ENCODE measurements at regions not wholly inside any gene's neighbourhood (a gene's known extent, or its start where the extent isn't known, plus 50 kb on each side); places are given as distances from the start of the nearest gene placed in this dataset.

DNA sequence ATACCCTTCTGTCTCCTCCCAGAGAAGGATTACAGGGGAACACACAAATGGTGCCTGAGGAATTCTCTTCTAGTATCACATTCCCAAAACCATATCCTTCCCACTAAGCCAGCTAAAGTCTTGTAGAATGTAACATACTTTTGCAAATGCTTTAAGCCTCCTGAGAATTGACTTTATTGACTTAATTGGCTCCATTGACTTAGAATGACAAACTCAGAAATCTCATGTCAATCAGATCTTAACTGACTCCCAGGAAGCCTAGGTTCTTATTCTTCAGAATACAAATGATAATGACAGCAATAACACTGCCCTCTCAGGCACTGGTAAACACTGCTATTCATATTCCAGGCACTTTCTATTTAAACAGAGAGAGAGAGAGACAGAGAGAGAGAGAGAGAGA is 356.9 kb upstream of the PRKCQ start:
- no peaks in the 10 kb centered on the region for H3K27me3 ChIP-seq
- DNase-seq, result no peak
- intact Hi-C loops (cut with DNase I; ENCODE audit: low total_unique reads), result no loop called here
- no peak overlapping the region for H3K27ac ChIP-seq
- no peaks in the 10 kb centered on the region for H3K36me3 ChIP-seq
- H3K4me1 ChIP-seq, result no peaks in the 10 kb centered on the region
- no peak for TF ChIP-seq CTCF (IDR thresholded peaks at IDR 0.05)
- no peak overlapping the region for H3K4me3 ChIP-seq
- H3K9me3 ChIP-seq, result no peaks in the 10 kb centered on the region

DNA sequence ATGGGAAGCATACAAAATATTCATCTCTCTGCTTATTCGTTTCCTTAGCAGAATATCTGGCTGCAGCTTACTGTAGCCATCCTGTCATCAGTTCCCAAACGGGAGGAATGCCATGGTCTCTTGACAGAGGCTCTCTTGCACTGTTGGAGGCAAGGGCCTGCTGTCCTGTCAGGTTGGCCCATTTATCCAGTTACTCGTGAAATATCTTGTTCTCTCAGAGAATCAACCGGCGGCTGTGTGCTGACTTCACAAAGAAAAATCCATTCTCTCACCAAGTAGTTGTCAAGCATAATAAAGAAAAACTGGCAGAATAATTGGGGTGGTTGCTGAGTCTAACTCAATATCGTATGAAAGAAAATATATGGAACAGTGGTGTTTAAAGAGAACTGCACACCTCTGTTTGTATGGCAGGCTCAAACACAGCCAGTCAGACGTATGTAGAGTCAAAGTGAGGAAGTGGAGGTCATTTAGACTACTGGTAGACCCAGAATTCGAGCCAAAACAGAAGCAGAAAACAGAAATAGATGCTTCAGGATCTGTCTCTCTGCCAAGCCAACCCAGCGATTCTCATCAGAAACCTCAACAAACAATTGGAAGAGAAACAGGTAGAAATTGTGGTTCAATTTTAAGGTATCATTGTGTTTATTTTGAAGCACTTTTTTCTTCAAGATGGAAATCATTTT is 349.2 kb upstream of the PRKCQ start:
- H3K27me3 ChIP-seq, result no peaks in the 10 kb centered on the region
- H3K9me3 ChIP-seq, result no peaks in the 10 kb centered on the region
- H3K36me3 ChIP-seq, result no peaks in the 10 kb centered on the region
- intact Hi-C loops (cut with DNase I; ENCODE audit: low total_unique reads), result no loop called here
- H3K27ac ChIP-seq, result no peak overlapping the region
- TF ChIP-seq POLR2A (IDR thresholded peaks at IDR 0.05) (no peak), CTCF (IDR thresholded peaks at IDR 0.05) (no peak)
- no peak overlapping the region for H3K4me3 ChIP-seq
- H3K4me1 ChIP-seq, result no peaks in the 10 kb centered on the region
- no peak for DNase-seq

GRCh38 chr10:6928586-6928985 is 348.5 kb upstream of the PRKCQ start:
- intact Hi-C loops (cut with DNase I; ENCODE audit: low total_unique reads), result no loop called here
- Histone ChIP-seq H3K4me1 (no peaks in the 10 kb centered on the region), H3K27me3 (no peaks in the 10 kb centered on the region), H3K9me3 (no peaks in the 10 kb centered on the region), H3K36me3 (no peaks in the 10 kb centered on the region), H3K4me3 (no peak overlapping the region), H3K27ac (no peak overlapping the region)
- DNase-seq, result no peak
- TF ChIP-seq CTCF (IDR thresholded peaks at IDR 0.05) (no peak), POLR2A (IDR thresholded peaks at IDR 0.05) (no peak)

GRCh38 chr10:6926971-6927370 is 346.9 kb upstream of the PRKCQ start:
- Histone ChIP-seq H3K9me3 (no peaks in the 10 kb centered on the region), H3K4me3 (no peak overlapping the region), H3K27ac (no peak overlapping the region), H3K4me1 (no peaks in the 10 kb centered on the region), H3K27me3 (no peaks in the 10 kb centered on the region), H3K36me3 (no peaks in the 10 kb centered on the region)
- no peak for DNase-seq
- TF ChIP-seq CTCF (IDR thresholded peaks at IDR 0.05) (no peak), POLR2A (IDR thresholded peaks at IDR 0.05) (no peak)
- intact Hi-C loops (cut with DNase I; ENCODE audit: low total_unique reads), result no loop called here

GRCh38 chr10:6925146-6925545 is 345.1 kb upstream of the PRKCQ start:
- H3K4me3 ChIP-seq, result no peak overlapping the region
- no peak for DNase-seq
- H3K36me3 ChIP-seq, result no peaks in the 10 kb centered on the region
- H3K4me1 ChIP-seq, result no peaks in the 10 kb centered on the region
- intact Hi-C loops (cut with DNase I; ENCODE audit: low total_unique reads), result no loop called here
- H3K27ac ChIP-seq, result no peak overlapping the region
- TF ChIP-seq CTCF (IDR thresholded peaks at IDR 0.05) (no peak), POLR2A (IDR thresholded peaks at IDR 0.05) (no peak)
- H3K27me3 ChIP-seq, result no peaks in the 10 kb centered on the region
- H3K9me3 ChIP-seq, result no peaks in the 10 kb centered on the region
